AG04449 (cell line): ENCODE measurements at regions not wholly inside any gene's neighbourhood (a gene's known extent, or its start where the extent isn't known, plus 50 kb on each side); places are given as distances from the start of the nearest gene placed in this dataset.

Experiments used
- CTCF ChIA-PET: fragments of 350-600 bp; formaldehyde crosslinking; extraction: SDS; loops from one replicate; lab custom pipeline; 2021; ENCODE audit warnings: antibody characterized with exemption; lab: Yijun Ruan, JAX
- POLR2A ChIA-PET: fragments of 400-600, 350-600 bp; formaldehyde crosslinking; extraction: SDS; loops from one replicate; lab custom pipeline; 2020; ENCODE audit warnings: antibody characterized with exemption, inconsistent platforms; lab: Yijun Ruan, JAX
- DNase-seq: peaks from one replicate; pipeline ENCODE4 v3.0.0-alpha.2; 2010; ENCODE audit warnings: low read depth, low spot score
- H3K4me3 ChIP-seq: 2 replicates; pipeline ENCODE4 v1.5.1; 2011; ENCODE audit warnings: low read depth, mild to moderate bottlenecking, control low read depth, low read length
- CTCF ChIP-seq: IDR thresholded peaks from one replicate; pipeline ENCODE4 v1.5.1; 2011; ENCODE audit warnings: mild to moderate bottlenecking, moderate library complexity, low read length, control low read depth, inconsistent platforms; ENCODE audit not compliant: insufficient read depth; ENCODE audit errors: missing control alignments

- CTCF ChIA-PET, result no interaction called here
Measured at GRCh38 chr2:15828576-15828975, 111.8 kb upstream of the MYCN start.

GRCh38 chr2:15829091-15829801 is 111.1 kb upstream of the MYCN start:
- DNase-seq, result no peak
- ChIA-PET CTCF (no interaction called here), POLR2A (no interaction called here)
- no peak overlapping the region for H3K4me3 ChIP-seq
- TF ChIP-seq CTCF, result no peak

More at GRCh38 chr2:15828576-15828975, 111.8 kb upstream of the MYCN start:
- DNase-seq, result no peak
- no peak for TF ChIP-seq CTCF
- POLR2A ChIA-PET, result no interaction called here
- no peak overlapping the region for H3K4me3 ChIP-seq

GRCh38 chr2:15829985-15830384 is 110.4 kb upstream of the MYCN start:
- no peak overlapping the region for H3K4me3 ChIP-seq
- POLR2A ChIA-PET, result no interaction called here
- DNase-seq, result no peak
- CTCF ChIA-PET, result no interaction called here
- no peak for TF ChIP-seq CTCF

GRCh38 chr2:15830937-15831549 is 109.3 kb upstream of the MYCN start:
- DNase-seq, result no peak
- CTCF ChIA-PET, result no interaction called here
- no peak for TF ChIP-seq CTCF
- no peak overlapping the region for H3K4me3 ChIP-seq
- POLR2A ChIA-PET, result no interaction called here

- TF ChIP-seq CTCF, result no peak
- ChIA-PET POLR2A (no interaction called here), CTCF (no interaction called here)
Measured at GRCh38 chr2:15832030-15832709, 108.2 kb upstream of the MYCN start.

GRCh38 chr2:15832849-15833680 is 107.3 kb upstream of the MYCN start:
- POLR2A ChIA-PET, result no interaction called here
- H3K4me3 ChIP-seq, result no peak overlapping the region
- no peak for DNase-seq
- no peak for TF ChIP-seq CTCF
- CTCF ChIA-PET, result no interaction called here

More at GRCh38 chr2:15832030-15832709, 108.2 kb upstream of the MYCN start:
- no peak overlapping the region for H3K4me3 ChIP-seq
- no peak for DNase-seq
